ENCODE measurements at regions not wholly inside any gene's neighbourhood (a gene's known extent, or its start where the extent isn't known, plus 50 kb on each side); places are given as distances from the start of the nearest gene placed in this dataset.

DNA sequence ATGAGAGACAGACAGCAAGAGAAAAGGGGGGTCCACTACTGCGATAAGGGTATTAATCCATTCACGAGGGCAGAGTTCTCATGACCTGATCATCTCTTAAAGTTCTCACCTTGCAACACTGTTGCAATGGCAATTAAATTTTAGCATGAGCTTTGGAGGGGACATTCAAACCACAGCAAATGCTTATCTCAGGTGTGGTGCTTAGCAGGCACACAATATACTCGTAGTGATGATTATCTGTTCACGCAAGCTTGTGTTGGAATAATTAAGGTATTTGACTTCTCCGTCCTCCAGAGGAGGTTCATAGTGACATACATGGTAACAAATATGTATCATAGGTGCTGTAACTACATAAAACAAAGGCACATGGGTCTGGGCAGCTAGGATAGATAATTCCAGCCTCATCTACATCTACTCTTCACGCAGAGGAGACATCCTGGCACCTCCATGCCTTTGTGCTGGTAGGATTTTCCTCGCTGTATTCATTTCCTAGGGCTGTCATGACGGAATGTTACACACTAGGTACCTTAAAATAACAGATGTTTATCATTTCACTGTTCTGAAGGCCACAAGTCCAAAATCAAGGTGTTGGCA, 221.2 kb downstream of the RBM19 start:
- Histone ChIP-seq H3K4me1 (ENCODE audit: insufficient read depth, low read length, severe bottlenecking) (no peaks in the 10 kb centered on the region), H3K27me3 (ENCODE audit: insufficient read depth, low read length) (no peaks in the 10 kb centered on the region), H2AFZ (ENCODE audit: low read length) (no peak overlapping the region), H3K79me2 (ENCODE audit: insufficient read depth, low read length) (no peaks in the 10 kb centered on the region), H3K36me3 (ENCODE audit: insufficient read depth, low read length) (no peaks in the 10 kb centered on the region), H4K20me1 (ENCODE audit: insufficient read depth, low read length) (no peaks in the 10 kb centered on the region), H3K27ac (ENCODE audit: low read depth, low read length, poor library complexity, severe bottlenecking) (no peak overlapping the region), H3K9ac (ENCODE audit: low read length) (no peak overlapping the region), H3K4me2 (ENCODE audit: low read length) (no peak overlapping the region), H3K9me2 (ENCODE audit: low read depth, low read length) (no peaks in the 10 kb centered on the region), H3K4me3 (ENCODE audit: low read depth, low read length, poor library complexity, severe bottlenecking) (no peak overlapping the region), H3K9me3 (ENCODE audit: low read length) (no peaks in the 10 kb centered on the region), H3F3A (ENCODE audit: insufficient read depth, low read length) (no peaks in the 10 kb centered on the region)
- no peak for TF ChIP-seq EZH2 (IDR thresholded peaks at IDR 0.05; ENCODE audit: borderline replicate concordance, low read length)
- TF ChIP-seq, protein P1, sequence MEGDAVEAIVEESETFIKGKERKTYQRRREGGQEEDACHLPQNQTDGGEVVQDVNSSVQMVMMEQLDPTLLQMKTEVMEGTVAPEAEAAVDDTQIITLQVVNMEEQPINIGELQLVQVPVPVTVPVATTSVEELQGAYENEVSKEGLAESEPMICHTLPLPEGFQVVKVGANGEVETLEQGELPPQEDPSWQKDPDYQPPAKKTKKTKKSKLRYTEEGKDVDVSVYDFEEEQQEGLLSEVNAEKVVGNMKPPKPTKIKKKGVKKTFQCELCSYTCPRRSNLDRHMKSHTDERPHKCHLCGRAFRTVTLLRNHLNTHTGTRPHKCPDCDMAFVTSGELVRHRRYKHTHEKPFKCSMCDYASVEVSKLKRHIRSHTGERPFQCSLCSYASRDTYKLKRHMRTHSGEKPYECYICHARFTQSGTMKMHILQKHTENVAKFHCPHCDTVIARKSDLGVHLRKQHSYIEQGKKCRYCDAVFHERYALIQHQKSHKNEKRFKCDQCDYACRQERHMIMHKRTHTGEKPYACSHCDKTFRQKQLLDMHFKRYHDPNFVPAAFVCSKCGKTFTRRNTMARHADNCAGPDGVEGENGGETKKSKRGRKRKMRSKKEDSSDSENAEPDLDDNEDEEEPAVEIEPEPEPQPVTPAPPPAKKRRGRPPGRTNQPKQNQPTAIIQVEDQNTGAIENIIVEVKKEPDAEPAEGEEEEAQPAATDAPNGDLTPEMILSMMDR (IDR thresholded peaks at IDR 0.05; ENCODE audit: low read length), result no peak

- no peak overlapping the region for H3K27ac ChIP-seq (ENCODE audit: low read depth, low read length, poor library complexity, severe bottlenecking)
- H3K79me2 ChIP-seq (ENCODE audit: insufficient read depth, low read length), result no peaks in the 10 kb centered on the region
- no peaks in the 10 kb centered on the region for H3K4me1 ChIP-seq (ENCODE audit: insufficient read depth, low read length, severe bottlenecking)
- no peak overlapping the region for H3K4me2 ChIP-seq (ENCODE audit: low read length)
- no peaks in the 10 kb centered on the region for H3K9me3 ChIP-seq (ENCODE audit: low read length)
- no peaks in the 10 kb centered on the region for H3K27me3 ChIP-seq (ENCODE audit: insufficient read depth, low read length)
- no peaks in the 10 kb centered on the region for H3K9me2 ChIP-seq (ENCODE audit: low read depth, low read length)
- no peak overlapping the region for H2AFZ ChIP-seq (ENCODE audit: low read length)
- no peaks in the 10 kb centered on the region for H3F3A ChIP-seq (ENCODE audit: insufficient read depth, low read length)
- H3K36me3 ChIP-seq (ENCODE audit: insufficient read depth, low read length), result no peaks in the 10 kb centered on the region
- TF ChIP-seq EZH2 (IDR thresholded peaks at IDR 0.05; ENCODE audit: borderline replicate concordance, low read length), result no peak
- TF ChIP-seq, protein P1 (IDR thresholded peaks at IDR 0.05; ENCODE audit: low read length), result no peak
- no peak overlapping the region for H3K4me3 ChIP-seq (ENCODE audit: low read depth, low read length, poor library complexity, severe bottlenecking)
- no peaks in the 10 kb centered on the region for H4K20me1 ChIP-seq (ENCODE audit: insufficient read depth, low read length)
- H3K9ac ChIP-seq (ENCODE audit: low read length), result no peak overlapping the region
Observed at GRCh38 chr12:113742801-113743200, 223.3 kb downstream of the RBM19 start.

DNA sequence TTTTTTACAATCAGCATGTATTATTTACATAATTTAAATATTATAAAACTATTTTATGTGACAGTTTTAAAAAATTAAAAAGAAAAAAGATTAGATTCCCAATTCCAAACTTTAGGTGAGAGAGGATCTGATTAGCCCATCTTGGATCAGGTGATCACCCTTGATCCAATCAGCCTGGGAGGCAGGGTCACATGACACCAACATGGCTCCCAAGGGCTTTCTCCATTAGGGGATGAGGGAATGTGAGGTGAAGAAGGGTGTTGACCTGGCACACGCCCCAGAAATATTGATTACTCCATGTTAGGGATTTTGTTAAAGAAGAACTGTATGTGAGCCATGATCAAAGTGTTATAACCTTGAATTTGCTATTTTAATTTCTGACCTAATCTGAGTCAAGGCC, 225.4 kb downstream of the RBM19 start:
- H3K4me2 ChIP-seq (ENCODE audit: low read length), result no peak overlapping the region
- H3K27ac ChIP-seq (ENCODE audit: low read depth, low read length, poor library complexity, severe bottlenecking), result no peak overlapping the region
- no peaks in the 10 kb centered on the region for H3K27me3 ChIP-seq (ENCODE audit: insufficient read depth, low read length)
- no peaks in the 10 kb centered on the region for H3K9me2 ChIP-seq (ENCODE audit: low read depth, low read length)
- no peak overlapping the region for H3K4me3 ChIP-seq (ENCODE audit: low read depth, low read length, poor library complexity, severe bottlenecking)
- no peak overlapping the region for H2AFZ ChIP-seq (ENCODE audit: low read length)
- H3K9ac ChIP-seq (ENCODE audit: low read length), result no peak overlapping the region
- no peak for TF ChIP-seq EZH2 (IDR thresholded peaks at IDR 0.05; ENCODE audit: borderline replicate concordance, low read length)
- TF ChIP-seq, protein P1 (IDR thresholded peaks at IDR 0.05; ENCODE audit: low read length), result no peak
- H3K4me1 ChIP-seq (ENCODE audit: insufficient read depth, low read length, severe bottlenecking), result no peaks in the 10 kb centered on the region
- no peaks in the 10 kb centered on the region for H4K20me1 ChIP-seq (ENCODE audit: insufficient read depth, low read length)
- no peaks in the 10 kb centered on the region for H3K9me3 ChIP-seq (ENCODE audit: low read length)
- H3K79me2 ChIP-seq (ENCODE audit: insufficient read depth, low read length), result no peaks in the 10 kb centered on the region
- H3K36me3 ChIP-seq (ENCODE audit: insufficient read depth, low read length), result no peaks in the 10 kb centered on the region
- H3F3A ChIP-seq (ENCODE audit: insufficient read depth, low read length), result no peaks in the 10 kb centered on the region
